Keratinocyte (primary cell): ENCODE measurements at regions not wholly inside any gene's neighbourhood (a gene's known extent, or its start where the extent isn't known, plus 50 kb on each side); places are given as distances from the start of the nearest gene placed in this dataset.

Experiments
- EZH2 ChIP-seq: IDR thresholded peaks from one replicate; pipeline ENCODE4 v1.6.1; 2012; ENCODE audit warnings: inconsistent platforms, mild to moderate bottlenecking, low read length, moderate library complexity
- TF ChIP-seq, protein P1 (sequence below), 3 experiments: IDR thresholded peaks in 1 of 3; conservative IDR thresholded peaks in 1 of 3; optimal IDR thresholded peaks in 1 of 3; 2 replicates in 2 of 3; 3 replicates in 1 of 3; pipeline versions ENCODE3 to v1.5.1; 2011; ENCODE audit warnings: low read length in 3 of 3, mild to moderate bottlenecking in 3 of 3, moderate library complexity in 2 of 3, control low read depth in 1 of 3, inconsistent platforms in 1 of 3; ENCODE audit not compliant: insufficient read depth in 2 of 3; ENCODE audit errors: extremely low read depth in 1 of 3

DNA sequence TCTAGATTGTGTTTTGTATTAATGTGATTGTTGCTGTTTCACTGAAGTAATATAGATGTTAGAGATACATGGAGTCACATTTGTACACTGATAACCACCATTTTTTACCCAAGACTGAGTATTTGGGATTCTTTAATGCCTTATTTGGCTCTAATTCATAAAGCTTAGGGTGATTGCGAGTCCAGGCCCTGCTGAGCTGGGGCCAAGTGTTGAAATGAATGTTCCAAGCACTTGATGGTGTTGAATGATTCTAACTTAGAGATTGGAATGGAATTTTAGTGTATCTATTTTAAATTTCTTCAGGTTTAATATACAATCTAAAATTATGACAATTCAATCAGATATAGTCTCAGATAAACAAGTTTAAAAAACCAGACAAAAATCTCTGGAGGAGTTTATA is 329.4 kb upstream of the SLC35B3 start:
- TF ChIP-seq, protein P1, sequence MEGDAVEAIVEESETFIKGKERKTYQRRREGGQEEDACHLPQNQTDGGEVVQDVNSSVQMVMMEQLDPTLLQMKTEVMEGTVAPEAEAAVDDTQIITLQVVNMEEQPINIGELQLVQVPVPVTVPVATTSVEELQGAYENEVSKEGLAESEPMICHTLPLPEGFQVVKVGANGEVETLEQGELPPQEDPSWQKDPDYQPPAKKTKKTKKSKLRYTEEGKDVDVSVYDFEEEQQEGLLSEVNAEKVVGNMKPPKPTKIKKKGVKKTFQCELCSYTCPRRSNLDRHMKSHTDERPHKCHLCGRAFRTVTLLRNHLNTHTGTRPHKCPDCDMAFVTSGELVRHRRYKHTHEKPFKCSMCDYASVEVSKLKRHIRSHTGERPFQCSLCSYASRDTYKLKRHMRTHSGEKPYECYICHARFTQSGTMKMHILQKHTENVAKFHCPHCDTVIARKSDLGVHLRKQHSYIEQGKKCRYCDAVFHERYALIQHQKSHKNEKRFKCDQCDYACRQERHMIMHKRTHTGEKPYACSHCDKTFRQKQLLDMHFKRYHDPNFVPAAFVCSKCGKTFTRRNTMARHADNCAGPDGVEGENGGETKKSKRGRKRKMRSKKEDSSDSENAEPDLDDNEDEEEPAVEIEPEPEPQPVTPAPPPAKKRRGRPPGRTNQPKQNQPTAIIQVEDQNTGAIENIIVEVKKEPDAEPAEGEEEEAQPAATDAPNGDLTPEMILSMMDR (optimal IDR thresholded peaks at IDR 0.05 in 1 of 3, IDR thresholded peaks at IDR 0.05 in 1 of 3, conservative IDR thresholded peaks at IDR 0.05 in 1 of 3; ENCODE audit: extremely low read depth in 1 of 3, insufficient read depth in 2 of 3, low read length in 3 of 3) = no peak
- TF ChIP-seq EZH2 = no peak
